Caco-2 (cell line): ENCODE measurements at regions not wholly inside any gene's neighbourhood (a gene's known extent, or its start where the extent isn't known, plus 50 kb on each side); places are given as distances from the start of the nearest gene placed in this dataset.

Source experiments
- BruUV-seq: library from RNA; stranded (reverse); fragments of 400-500 nt; replicated peaks from 2 replicates; lab custom pipeline; 2021; lab: Mats Ljungman, UMichigan
- CTCF ChIA-PET: fragments of 300-600 bp; sonication (Branson Sonifier 250); formaldehyde crosslinking; loops from one replicate; lab custom pipeline; 2022; ENCODE audit warnings: antibody characterized with exemption; lab: Charles Lee
- POLR2A ChIA-PET: fragments of 300-600 bp; sonication (Branson Sonifier 250); formaldehyde crosslinking; loops from one replicate; lab custom pipeline; 2022; ENCODE audit warnings: antibody characterized with exemption; lab: Charles Lee
- DNase-seq, 2 experiments: peaks; one replicate each; pipeline versions ENCODE4 v3.0.0 to v3.0.0-alpha.2; 2020 to 2022
- H3K27me3 ChIP-seq: replicated peaks from 2 replicates; pipeline ENCODE4 v1.6.0; 2011; ENCODE audit warnings: low read length; ENCODE audit not compliant: control insufficient read depth, insufficient read depth
- H3K36me3 ChIP-seq: 2 replicates; pipeline ENCODE4 v1.5.1; 2011; ENCODE audit warnings: low read length; ENCODE audit not compliant: control insufficient read depth, insufficient read depth
- H3K4me1 ChIP-seq: fragments of 250-450 bp; sonication (Bioruptor Pico); 2 replicates; pipeline ENCODE4 v1.5.1; 2020; ENCODE audit warnings: mild to moderate bottlenecking
- H3K4me3 ChIP-seq: 2 replicates; pipeline ENCODE4 v1.5.1; 2011; ENCODE audit warnings: low read depth, mild to moderate bottlenecking, control low read depth, low read length
- H3K9me3 ChIP-seq: fragments of 250-450 bp; sonication (Bioruptor Pico); 2 replicates; pipeline ENCODE4 v1.5.1; 2020; ENCODE audit warnings: mild to moderate bottlenecking, moderate library complexity
- H3K27ac Mint-ChIP-seq: one replicate; pipeline ENCODE4 v1.8.0; 2022; ENCODE audit warnings: mixed read lengths; ENCODE audit not compliant: unreplicated experiment
- H3K27me3 Mint-ChIP-seq: one replicate; pipeline ENCODE4 v1.8.0; 2022; ENCODE audit warnings: mixed read lengths; ENCODE audit not compliant: insufficient read depth, unreplicated experiment
- H3K36me3 Mint-ChIP-seq: one replicate; pipeline ENCODE4 v1.8.0; 2022; ENCODE audit warnings: mild to moderate bottlenecking, mixed read lengths; ENCODE audit not compliant: insufficient read depth, unreplicated experiment
- H3K4me1 Mint-ChIP-seq: one replicate; pipeline ENCODE4 v1.8.0; 2022; ENCODE audit warnings: low read depth, mixed read lengths; ENCODE audit not compliant: unreplicated experiment
- H3K4me3 Mint-ChIP-seq: one replicate; pipeline ENCODE4 v1.8.0; 2022; ENCODE audit warnings: mild to moderate bottlenecking, moderate library complexity, mixed read lengths; ENCODE audit not compliant: unreplicated experiment
- H3K9me3 Mint-ChIP-seq: one replicate; pipeline ENCODE4 v1.8.0; 2022; ENCODE audit warnings: mixed read lengths; ENCODE audit not compliant: unreplicated experiment
- intact Hi-C: fragments of 100-400 bp; cut with micrococcal nuclease; formaldehyde crosslinking; loops from one replicate; pipeline ENCODE4 v1.10.0; 2022; ENCODE audit not compliant: unreplicated experiment
- TF ChIP-seq, protein P1 (sequence below), 2 experiments: fragments of 200-600 bp in 1 of 2; IDR thresholded peaks; 1 replicate in 1 of 2; 2 replicates in 1 of 2; pipeline versions ENCODE4 v1.5.1 to v1.8.0; 2011 to 2022; ENCODE audit warnings: antibody characterized with exemption in 1 of 2, control low read depth in 1 of 2, inconsistent platforms in 1 of 2, low read depth in 1 of 2, low read length in 1 of 2, mild to moderate bottlenecking in 1 of 2, moderate library complexity in 1 of 2; ENCODE audit not compliant: insufficient read depth in 1 of 2, severe bottlenecking in 1 of 2, unreplicated experiment in 1 of 2

DNA sequence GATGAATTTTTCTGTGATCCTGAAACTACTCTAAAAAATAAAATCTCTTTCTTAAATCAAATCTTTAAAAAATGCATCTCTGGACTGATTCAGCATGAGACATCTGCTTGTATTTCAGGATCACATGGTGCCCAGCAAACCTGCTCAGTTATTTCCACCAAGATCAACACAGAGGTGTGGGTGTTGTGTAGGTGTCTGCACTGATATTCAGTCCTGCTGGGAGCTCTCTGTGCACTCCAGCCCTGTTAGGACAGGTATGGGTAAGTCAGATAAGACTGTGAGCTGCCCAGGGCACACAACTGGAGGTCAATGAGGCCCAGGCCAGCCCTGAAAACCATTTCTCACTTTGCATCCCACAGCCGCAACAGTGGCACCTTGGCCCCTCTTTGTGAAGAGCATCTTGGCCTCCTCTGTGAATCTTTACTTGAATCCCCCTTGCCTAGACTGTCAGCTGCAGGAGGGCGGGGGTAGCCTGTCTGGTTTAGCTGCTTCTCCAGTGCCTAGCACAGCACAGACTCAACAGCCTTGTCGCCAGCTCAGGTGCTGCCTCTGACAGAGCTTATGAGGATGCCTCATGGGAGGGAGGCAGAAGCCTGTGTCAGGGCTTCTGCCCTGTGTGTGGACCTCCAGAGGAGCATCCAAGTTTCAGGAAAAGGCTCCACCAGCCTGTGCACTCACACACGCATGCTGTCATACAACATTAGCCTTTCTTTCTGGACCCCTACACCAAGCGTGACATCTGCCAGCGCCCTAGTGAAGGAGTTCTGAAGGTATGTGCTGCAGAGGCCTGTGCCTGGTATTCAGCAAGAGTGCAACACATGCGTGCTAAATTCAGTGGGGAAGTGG lies 187.6 kb upstream of the CST7 start:
- Mint-ChIP-seq H3K4me1 (peaks cover 8% of the 10 kb centered on the region), H3K36me3 (peaks cover 4% of the 10 kb centered on the region), H3K27me3 (no peaks in the 10 kb centered on the region), H3K9me3 (peaks cover 14% of the 10 kb centered on the region), H3K27ac (no peak overlapping the region), H3K4me3 (no peak overlapping the region)
- CTCF ChIA-PET, result no interaction called here
- intact Hi-C loops, result no loop called here
- Histone ChIP-seq H3K4me3 (no peak overlapping the region), H3K4me1 (peaks cover 7% of the 10 kb centered on the region), H3K27me3 (no peaks in the 10 kb centered on the region), H3K9me3 (peaks cover 6% of the 10 kb centered on the region; the same call in 1 of the 2 replicates), H3K36me3 (no peaks in the 10 kb centered on the region; the same call in 1 of the 2 replicates)
- POLR2A ChIA-PET, result no interaction called here
- TF ChIP-seq, protein P1, sequence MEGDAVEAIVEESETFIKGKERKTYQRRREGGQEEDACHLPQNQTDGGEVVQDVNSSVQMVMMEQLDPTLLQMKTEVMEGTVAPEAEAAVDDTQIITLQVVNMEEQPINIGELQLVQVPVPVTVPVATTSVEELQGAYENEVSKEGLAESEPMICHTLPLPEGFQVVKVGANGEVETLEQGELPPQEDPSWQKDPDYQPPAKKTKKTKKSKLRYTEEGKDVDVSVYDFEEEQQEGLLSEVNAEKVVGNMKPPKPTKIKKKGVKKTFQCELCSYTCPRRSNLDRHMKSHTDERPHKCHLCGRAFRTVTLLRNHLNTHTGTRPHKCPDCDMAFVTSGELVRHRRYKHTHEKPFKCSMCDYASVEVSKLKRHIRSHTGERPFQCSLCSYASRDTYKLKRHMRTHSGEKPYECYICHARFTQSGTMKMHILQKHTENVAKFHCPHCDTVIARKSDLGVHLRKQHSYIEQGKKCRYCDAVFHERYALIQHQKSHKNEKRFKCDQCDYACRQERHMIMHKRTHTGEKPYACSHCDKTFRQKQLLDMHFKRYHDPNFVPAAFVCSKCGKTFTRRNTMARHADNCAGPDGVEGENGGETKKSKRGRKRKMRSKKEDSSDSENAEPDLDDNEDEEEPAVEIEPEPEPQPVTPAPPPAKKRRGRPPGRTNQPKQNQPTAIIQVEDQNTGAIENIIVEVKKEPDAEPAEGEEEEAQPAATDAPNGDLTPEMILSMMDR (IDR thresholded peaks at IDR 0.05; ENCODE audit: insufficient read depth in 1 of 2, low read depth in 1 of 2, low read length in 1 of 2, severe bottlenecking in 1 of 2, unreplicated experiment in 1 of 2), result no peak
- DNase-seq, result no peak
- BruUV-seq, result no TSS peak

DNA sequence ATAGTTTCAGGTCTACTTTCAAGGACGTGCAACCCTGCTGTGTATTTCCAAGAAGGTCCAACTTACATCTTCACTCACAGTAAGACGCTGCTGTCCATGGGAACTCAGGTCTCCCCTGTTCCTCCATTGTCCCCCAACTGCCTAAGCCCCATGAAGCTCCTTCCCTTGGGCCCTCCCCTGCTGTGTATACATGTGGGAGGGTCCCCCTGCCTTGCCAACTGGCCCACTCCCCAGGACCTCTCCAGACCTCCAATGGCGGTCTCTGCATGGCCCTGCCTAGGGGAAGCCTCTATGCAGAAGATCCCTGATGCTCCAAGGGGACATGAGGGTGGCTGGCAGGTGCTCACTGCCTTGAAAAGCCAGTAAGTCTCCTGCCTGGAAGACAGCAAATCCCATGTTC lies 186.7 kb upstream of the CST7 start:
- ChIA-PET POLR2A (no interaction called here), CTCF (no interaction called here)
- Histone ChIP-seq H3K4me3 (no peak overlapping the region), H3K36me3 (no peaks in the 10 kb centered on the region; the same call in 1 of the 2 replicates), H3K27me3 (no peaks in the 10 kb centered on the region), H3K4me1 (no peaks in the 10 kb centered on the region), H3K9me3 (peaks cover 6% of the 10 kb centered on the region; the same call in 1 of the 2 replicates)
- no TSS peak for BruUV-seq
- no peak overlapping the region for H3K27ac Mint-ChIP-seq
- TF ChIP-seq, protein P1 (IDR thresholded peaks at IDR 0.05; ENCODE audit: insufficient read depth in 1 of 2, low read depth in 1 of 2, low read length in 1 of 2, severe bottlenecking in 1 of 2, unreplicated experiment in 1 of 2), result no peak
- no peak for DNase-seq
- no peaks in the 10 kb centered on the region for H3K27me3 Mint-ChIP-seq
- no peaks in the 10 kb centered on the region for H3K36me3 Mint-ChIP-seq
- no peak overlapping the region for H3K4me3 Mint-ChIP-seq
- no peaks in the 10 kb centered on the region for H3K4me1 Mint-ChIP-seq
- peaks cover 14% of the 10 kb centered on the region for H3K9me3 Mint-ChIP-seq
- intact Hi-C loops, result no loop called here

DNA sequence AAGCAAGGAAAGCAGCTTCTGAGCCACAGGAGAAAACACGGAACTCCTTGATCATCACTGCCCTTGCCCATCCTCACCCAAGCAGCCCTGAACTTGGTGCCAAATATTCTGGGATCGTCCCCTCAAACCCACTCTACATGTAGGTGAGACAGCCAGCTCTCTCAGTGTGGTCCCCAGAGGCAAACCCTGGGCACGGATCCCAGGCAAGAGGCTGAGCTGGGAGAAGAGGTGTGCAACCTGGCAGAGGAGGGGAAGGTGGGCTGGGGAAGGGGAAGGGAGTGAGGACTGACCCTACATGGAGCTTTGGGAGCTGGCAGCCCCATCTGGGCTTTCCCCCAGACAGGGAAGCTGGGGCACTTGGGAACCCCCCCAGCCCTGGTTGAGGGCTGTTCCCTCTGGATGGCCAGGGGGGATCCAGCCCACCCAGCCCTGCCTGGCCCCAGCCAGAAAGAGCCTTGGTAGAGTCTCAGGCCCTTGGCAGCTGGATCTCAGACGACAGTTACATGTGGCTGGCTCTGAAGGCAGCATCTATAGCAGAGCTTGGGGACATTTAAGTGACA lies 186.2 kb upstream of the CST7 start:
- BruUV-seq, result no TSS peak
- ChIA-PET POLR2A (no interaction called here), CTCF (interaction anchor here (0.5 kb wide), 1 partner anchor 259 kb away, joined by 4 read pairs; no protein-coding TSS in a partner anchor)
- peaks cover 6% of the 10 kb centered on the region; the same call in 1 of the 2 replicates for H3K9me3 ChIP-seq
- no peak for DNase-seq
- H3K36me3 ChIP-seq, result no peaks in the 10 kb centered on the region; the same call in 1 of the 2 replicates
- H3K4me3 ChIP-seq, result no peak overlapping the region
- Mint-ChIP-seq H3K9me3 (peaks cover 14% of the 10 kb centered on the region), H3K4me3 (no peak overlapping the region), H3K36me3 (no peaks in the 10 kb centered on the region), H3K27ac (no peak overlapping the region), H3K27me3 (no peaks in the 10 kb centered on the region), H3K4me1 (no peaks in the 10 kb centered on the region)
- intact Hi-C loops, result no loop called here
- H3K4me1 ChIP-seq, result no peaks in the 10 kb centered on the region
- TF ChIP-seq, protein P1 (IDR thresholded peaks at IDR 0.05; ENCODE audit: insufficient read depth in 1 of 2, low read depth in 1 of 2, low read length in 1 of 2, severe bottlenecking in 1 of 2, unreplicated experiment in 1 of 2), result no peak
- no peaks in the 10 kb centered on the region for H3K27me3 ChIP-seq
